Umbilical cord (tissue), 1 donor: ENCODE measurements at regions not wholly inside any gene's neighbourhood (a gene's known extent, or its start where the extent isn't known, plus 50 kb on each side); places are given as distances from the start of the nearest gene placed in this dataset.

Experiments
- DNase-seq: peaks from one replicate; pipeline ENCODE4 v3.0.0-alpha.2; 2015; ENCODE audit warnings: low spot score

DNA sequence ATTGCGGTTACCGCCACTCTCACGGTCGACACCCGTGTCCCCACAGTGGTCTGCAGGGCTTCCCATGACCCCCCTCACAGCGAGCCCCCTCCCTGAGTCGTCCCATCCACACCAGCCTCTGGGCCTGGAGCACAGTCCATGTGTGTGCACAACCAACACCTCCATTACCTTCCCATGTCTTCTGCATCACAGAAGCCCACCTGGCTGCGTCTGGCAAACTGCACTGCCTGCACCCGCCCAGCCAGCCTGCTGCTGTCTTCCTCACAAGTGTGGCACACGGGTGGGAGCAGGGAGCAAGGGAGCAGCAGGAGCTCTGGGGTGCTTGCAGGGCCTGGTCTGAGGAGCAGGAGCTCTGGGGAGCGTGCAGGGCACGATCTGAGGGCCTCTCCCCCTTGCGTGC is 415.3 kb upstream of the IRX4 start:
- no peak for DNase-seq

DNA sequence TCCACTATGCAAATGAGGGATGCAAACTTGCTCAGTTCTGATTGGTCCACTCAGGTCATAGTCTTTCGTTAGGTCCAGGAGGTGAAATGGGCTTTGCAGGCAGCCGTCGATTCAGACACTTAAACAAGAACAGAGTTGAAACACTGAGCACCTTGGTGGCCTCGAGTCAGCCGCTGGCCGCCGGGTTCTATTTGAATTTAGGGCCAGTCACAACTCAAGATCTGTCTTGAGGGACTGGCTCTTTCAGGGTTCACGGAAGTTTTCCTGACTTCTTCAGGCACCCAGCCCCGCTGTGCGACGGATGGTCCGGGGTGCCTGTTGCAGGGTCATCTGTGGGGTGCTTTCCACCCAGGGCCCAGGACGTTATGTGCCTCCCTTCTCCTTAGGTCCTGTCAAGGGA is 412.8 kb upstream of the IRX4 start:
- no peak for DNase-seq

DNA sequence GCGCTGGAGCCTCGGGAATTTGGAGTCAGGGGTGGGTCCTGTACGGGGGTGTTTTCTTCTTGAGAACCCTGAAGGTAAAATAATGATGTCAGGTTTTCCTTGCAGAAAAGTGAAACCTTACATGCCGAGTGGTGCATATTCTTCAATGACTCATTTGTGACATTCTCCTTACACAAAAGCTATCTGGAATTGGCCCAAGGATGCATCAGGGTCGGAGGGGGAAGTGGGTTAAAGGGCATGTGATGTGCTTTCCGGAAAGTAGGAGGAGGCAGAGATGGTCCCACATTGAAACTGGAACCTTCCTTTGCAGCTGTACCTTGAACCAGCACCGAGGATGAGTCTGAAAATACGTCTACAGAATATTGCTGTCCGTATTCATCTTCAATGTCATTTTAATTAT is 411.2 kb upstream of the IRX4 start:
- DNase-seq, result no peak

DNA sequence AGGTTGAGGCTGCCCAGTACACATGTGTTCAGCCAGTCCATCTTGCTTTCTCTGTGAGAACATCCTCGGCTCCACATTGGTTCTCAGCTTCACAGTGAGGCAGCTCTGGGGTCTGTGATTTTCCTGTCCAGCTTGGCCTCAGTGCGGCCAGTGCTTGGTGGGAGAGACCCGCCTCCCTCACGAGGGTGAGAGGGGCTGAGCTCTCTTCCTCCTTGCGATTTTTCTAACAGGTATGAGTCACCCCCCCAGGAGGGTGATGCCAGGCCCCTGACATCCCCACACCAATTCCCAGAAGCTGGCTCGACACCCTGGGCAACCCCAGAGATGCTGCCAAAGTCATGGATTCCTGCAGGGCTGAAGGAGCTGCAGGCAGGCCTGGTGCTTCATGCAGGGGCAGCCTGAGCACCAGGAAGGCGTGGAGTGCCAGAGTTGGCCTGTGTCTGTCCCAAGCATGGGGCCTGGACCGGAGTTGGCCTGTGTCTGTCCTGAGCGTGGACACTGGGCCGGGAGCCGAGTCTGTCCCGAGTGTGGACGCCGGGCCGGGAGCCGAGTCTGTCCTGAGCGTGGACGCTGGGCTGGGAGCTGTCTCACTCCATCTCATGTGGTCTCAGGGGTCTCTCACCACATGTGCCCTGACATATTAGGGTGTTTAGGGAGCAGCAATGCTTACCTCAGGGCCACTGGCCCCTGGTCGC is 408.6 kb upstream of the IRX4 start:
- no peak for DNase-seq

DNA sequence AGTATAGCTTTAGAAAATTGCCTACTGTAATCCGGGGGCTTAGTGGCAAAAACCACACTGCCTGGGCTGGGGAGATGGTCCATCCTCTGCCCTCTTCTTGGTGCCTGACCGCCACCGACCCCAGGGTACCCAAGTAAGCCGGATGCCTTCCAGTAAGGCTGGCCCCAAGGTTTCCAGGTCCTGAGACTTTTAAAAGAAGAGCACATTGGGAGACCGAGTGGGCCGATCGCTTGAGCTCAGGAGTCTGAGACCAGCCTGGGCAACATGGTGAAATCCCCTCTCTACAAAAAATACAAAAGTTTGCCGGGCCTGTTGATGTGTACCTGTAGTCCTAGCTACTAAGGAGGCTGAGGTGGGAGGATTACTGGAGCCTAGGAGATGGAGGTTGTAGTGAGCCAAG is 406.7 kb upstream of the IRX4 start:
- DNase-seq, result no peak

DNA sequence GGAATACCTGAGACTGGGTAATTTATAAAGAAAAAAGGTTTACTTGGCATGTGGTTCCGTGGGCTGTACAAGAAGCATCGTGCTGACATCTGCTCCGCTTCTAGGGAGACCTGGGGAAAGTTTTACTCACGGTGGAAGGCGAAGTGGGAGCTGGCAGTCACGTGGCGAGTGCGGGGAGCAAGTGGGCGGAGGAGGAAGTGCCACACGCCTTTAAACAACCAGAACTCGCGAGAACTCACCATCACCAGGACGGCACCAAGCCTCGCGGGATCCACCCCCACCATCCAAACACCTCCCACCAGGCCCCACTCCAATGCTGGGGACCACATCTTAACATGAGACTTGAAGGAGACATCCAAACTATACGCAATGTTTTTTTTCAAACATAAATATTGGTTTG is 406.2 kb upstream of the IRX4 start:
- DNase-seq, result no peak

DNA sequence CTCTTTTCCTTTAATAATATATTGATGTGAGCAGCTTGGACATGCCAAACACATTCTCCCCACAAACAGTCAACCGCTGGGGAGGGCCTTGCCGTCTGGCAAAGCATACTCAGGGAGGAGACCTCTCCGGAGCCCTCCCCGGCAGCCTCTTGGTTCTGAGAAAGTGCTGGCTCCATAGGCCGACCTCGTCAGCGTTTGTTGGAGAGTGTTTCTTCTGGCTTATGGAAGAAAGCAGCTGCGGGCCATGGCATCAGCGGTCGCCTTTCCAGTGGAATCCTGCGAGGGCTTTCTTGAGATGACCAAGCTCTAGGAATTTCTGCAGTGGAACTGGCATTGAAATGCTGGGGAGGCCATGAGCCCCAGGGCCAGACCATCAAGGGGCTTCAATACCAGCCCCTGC is 405.7 kb upstream of the IRX4 start:
- DNase-seq, result no peak

DNA sequence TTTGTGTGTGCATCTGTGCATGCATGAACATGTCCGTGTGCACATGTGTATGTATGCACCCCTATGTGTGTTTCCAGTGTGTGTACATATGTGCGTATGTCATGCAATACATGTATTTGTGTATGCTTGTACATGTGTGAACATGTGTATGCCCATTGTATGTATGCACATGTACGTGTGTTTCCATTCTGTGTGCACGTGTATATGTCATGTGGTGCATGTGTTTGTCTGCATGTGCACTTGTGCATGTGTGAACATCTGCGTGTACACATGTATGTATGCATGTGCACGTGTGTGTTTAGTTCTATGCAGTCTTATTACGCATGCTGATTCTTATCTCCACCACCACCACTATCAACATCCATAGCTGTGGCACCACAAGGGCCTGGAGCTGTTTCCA is 403.5 kb upstream of the IRX4 start:
- DNase-seq, result no peak

DNA sequence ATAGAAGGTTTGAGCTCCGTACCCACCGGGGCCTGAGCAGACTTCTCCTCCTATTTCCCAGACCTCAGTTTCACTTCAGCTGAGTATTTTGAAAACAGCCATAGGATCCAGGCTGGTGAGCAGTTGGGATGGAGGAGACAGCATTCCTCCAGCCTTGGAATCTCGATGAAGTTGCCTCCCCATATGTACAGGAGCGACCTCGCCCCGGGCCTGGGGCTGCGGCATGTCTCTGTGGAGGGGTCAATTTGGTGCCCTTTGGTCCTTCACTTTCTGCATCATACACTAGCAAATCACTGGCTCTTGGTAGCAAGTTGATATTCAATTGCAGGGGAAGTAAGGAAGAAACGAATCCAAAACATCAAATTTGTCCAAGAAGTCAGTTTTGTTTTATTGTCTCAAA is 402.0 kb upstream of the IRX4 start:
- DNase-seq, result no peak

DNA sequence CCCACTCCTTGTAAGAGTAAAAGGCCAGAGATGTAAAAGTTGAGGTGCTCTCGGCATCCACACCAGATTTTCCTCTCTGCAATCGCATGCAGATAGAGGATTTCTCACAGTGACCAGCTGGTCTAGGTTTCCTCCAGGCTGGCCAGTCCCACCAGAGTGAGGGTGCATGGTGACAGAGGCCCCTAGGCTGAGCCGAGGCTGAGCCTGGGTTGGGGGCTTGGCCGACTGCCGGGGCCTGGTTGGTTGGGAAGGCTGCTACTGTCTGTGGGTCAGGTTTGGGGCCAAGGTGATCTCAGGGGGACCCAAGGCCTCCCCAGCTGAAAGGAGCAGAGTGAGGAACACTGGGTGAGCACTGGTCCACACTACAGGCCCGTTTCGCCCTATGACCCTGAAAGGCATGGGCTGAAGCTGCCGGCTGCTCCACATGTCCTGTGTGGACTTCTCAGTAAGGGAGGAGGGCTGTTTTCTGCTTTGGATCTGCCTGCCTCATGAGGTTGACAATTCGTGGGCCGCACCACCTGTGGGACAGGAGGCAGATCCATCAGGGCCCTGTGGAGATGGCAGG is 400.8 kb upstream of the IRX4 start:
- no peak for DNase-seq

DNA sequence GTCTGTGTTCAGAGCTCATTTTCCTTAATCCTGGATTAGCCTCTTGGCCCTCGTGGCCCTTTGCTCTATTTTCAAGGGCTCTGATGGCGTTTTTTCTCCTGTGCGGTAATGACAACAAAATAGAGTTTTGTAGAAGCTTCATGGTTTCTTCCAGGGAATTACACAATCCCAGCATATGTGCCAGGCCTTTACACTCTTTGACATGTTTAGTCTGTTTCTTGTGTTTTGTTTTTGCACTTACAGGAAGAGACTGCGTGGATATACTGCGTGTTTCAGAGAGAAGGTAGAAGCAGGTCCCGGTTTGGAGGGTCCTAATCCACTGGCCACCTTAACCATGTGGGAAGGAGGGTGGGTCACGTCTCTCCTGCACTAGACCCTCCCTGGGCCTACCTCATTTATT is 400.2 kb upstream of the IRX4 start:
- no peak for DNase-seq

DNA sequence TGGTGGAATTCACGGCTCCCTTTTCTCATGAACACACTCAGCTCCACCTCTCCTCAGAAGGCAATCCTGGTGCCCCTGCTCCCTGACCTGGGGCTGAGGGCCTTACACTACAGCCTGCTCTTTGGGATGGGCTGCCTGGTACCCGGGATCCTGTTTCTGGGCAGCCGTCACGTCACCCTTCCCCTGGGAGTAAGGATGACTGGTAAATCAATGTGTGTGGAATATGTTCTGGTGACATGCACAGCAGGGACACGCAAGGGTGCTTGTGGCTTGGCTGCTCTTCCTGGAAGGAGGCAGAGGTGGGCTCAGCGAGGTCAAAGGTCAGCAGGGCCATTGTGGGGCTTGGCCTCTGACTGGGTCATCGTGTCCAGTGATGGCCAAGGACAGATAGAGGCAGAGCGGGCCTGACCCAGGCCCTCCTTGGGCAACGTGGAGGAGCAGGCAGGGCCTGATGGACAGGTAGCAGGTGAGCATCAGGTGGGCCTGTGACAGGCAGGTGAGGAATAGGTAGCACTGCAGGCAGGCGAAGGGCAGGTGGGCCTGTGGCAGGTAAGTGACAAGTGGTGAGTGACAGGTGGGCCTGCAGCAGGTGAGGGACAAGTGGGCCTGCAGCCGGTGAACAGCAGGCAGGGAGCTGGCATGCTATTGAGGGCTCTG is 399.4 kb upstream of the IRX4 start:
- no peak for DNase-seq

DNA sequence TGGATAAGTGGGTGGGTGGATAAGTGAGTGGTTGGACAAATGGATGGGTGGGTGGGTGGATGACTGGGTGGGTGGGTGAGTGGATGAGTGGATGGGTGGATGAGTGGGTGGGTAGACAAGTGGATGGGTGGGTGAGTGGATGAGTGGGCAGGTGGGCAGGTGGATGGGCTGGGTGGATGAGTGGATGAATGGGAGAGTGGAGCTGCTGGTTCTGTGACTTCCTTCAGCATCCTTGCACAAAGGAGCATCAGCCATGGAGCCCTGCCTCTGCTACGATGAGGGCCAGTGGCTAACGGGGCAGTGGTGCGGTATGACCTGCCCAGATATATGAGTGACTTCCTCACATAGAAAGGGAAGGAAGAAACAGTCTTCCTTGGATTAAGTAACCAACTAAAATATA is 398.7 kb upstream of the IRX4 start:
- DNase-seq, result no peak

DNA sequence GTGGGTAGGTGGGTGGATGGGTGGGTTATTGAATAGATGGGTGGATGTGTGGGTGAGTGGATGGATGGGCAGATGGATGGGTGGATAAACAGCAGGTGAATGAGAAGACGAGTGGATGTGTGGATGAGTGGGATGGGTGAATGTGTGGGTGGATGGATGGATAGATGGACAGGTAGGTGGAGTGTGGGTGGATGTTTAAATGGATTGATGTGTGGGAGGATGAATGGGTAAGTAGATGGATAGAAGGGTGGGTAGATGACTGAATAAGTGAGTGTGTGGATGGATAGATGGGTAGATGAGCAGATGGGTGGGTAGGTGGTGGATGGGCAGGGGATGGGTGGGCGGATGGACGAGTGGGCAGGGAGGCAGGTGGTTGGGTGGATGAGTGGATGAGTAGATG is 397.6 kb upstream of the IRX4 start:
- no peak for DNase-seq

DNA sequence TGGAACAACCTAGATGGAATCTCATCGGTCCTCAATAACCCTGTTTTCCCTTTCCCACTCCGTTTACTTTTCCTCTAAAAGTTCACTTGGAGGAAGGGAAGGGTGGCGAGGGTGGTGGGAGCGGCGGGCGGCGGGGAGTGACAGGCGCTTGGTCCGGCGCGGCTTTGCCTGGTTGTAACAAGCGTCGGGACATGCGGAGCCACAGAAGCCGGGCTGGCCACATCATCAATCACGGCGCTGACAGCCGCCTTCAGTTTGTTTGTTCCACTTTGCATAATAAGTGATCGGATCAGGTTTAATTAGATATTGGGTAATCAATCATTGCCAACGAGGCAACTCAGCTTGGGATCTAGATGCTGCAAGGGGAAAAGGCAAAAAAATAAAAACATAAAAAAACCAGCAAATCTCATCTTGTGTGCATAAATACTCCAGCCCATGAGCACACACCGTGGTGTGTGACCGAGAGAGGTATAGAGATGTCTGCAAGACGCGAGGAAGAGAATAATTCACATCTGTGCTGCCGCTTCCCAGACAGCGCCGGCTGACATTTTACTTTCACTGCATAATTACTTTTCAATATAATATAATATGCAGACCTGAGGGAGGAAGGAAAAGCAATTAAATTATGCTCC is 396.2 kb upstream of the IRX4 start:
- DNase-seq, result no peak

DNA sequence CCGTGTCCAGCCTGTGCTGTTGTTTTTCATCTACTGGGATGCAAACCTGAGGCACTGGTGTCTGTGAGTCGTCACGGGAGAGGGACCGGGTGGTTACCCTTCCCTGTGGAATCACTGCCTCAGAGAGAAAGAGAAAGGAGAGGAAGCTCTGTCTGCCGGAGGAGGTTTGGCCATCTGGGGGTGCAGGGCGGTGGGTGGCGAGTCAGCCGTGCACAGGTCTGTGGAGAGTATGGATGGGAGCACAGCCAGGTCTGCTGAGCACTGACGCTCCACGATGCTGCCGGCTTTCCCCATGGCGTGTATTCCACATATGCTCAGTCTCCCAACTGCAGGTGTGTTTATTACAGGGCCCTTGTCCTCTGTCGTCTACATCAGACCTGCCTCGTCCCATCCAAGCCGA is 395.2 kb upstream of the IRX4 start:
- DNase-seq, result no peak

DNA sequence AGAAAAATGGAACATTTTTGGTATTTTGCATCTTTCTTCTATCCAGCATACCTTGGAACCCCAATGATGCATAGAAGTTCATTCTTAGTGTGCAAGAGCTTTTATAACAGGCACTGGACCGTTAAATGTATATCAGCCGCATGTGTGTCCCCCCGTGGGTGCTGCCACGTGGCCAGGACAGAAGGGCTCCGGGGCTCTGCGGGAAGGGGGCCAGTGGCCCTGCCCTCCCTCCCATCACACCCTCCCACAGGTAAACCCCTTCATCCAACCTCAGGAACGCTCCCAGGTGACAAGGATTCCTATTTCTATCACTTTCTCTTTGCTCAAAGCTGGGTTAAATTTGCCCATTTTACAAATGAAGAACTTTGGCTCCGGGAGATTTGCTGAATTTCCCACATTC is 393.4 kb upstream of the IRX4 start:
- DNase-seq, result no peak

DNA sequence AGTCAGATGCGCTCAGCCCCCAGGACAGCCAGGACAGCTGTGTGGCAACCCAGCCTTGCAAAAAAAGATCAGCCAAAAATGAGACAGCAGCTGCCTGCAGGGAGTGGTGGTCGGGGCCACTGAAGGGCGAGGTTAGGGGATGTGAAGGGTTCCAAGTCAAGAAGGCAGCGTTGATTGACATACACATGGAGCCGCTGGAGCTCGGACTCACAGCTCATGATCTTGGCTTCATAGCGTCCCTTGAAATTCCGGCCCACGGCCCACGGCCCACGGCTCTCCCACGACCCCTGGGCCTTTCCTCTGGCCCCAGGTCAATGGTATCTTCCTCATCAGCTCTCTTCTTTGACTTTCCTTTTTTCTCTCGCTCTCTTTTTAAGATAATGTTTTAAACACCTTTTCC is 390.0 kb upstream of the IRX4 start:
- DNase-seq, result no peak

DNA sequence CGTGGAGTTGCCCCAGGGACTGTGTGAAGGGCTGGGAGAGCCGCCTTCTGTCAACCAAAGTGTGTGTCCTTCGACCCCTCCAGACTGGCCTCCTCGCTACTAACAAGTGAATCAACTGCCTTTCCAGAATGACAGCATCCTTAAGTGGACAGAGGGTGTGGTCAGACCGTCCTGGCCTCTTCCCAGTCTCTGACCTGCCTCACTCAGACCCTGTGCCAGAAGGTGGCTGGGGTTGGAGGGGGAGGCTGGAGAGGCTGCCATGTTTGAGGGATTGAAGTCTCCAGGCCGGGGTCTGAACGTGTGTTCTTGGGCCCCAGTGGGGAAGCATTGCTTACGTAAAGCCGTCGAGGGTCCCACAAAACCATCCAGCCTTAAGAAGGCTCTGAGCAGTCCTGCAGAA is 389.3 kb upstream of the IRX4 start:
- no peak for DNase-seq

DNA sequence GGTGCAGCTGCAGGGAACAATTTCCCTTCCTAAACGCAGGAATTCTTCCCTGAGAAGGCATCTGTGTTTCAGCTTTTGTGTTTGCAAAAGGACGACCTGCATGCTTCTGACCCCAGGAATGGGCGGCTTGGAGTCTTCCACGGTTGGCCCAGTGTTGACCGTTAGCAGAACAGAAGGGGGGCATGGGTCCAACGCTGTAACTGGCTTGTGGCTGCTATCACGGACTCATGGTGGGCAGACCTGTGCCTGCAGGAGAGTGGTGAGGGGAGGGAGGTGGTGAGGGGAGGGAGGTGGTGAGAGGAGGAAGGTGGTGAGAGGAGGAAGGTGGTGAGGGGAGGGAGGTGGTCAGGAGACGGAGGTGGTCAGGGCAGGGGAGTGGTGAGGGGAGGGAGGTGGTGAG is 388.6 kb upstream of the IRX4 start:
- DNase-seq, result no peak

DNA sequence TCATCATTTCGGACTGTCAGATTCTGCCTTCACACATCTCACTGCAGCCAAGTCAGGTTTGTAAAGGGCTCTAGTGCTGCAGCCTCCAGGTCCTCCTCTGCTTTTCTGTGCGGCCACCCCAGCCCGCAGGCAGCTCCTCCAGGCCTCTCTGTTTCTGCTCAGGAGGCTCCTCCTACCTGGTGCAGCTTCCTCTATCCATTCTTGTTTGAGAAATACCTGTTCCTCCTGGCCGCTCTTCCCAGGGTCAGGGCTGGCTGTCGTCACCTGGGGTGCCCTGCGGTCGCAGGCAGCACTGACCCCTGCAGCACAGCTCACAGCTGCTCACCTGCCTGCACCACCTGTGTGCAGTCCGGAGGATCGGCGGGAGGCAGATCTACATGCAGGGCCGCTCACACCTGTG is 387.7 kb upstream of the IRX4 start:
- no peak for DNase-seq

DNA sequence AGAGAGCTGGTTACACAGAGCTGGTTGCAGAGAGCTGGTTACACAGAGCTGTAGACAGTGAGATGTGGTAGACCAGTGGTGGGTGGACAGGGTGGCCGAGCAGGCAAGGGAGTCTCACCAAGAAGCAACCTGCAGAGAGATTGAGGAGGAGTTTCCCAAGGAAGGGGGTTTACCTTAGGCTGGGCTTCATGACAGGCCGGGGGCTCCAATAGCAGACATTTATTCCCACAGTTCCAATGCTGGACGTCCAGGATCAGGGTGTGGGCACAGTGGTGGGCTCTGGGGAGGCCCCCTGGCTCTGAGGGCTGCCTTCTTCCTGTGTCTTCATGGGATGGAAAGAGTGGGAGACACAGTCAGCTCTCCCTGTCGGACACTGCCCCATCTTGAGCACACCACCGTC is 386.9 kb upstream of the IRX4 start:
- DNase-seq, result no peak

DNA sequence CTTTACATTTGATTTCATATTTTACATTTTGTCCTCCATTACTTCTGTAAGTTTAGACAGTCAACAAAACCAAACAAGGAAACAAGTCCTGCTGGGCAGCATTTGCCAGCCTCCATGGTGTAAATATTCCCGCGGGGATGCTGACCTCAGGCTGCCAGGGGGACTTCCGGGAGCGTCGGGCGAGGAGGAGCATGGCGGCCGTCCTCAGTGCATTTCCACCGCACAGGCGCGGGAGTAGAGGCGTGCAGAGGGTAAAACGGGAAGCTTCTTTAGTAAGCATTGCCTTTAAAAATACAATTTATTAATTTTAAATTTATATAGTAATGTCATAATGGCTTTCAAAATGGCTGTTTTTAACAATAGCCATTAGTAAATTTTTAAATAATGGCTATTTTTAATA is 385.3 kb upstream of the IRX4 start:
- no peak for DNase-seq
